Activated naive CD8-positive, alpha-beta T cell treated with anti-CD3 and anti-CD28 coated beads, Interleukin-2, amount 50 U/mL, for 24 hours (primary cell): ENCODE measurements at regions not wholly inside any gene's neighbourhood (a gene's known extent, or its start where the extent isn't known, plus 50 kb on each side); places are given as distances from the start of the nearest gene placed in this dataset.

Experiments
- ATAC-seq: fragments of 150-1000 bp; cut with Tn5 transposase; one replicate; pipeline ENCODE4 v1.10.0; 2021
- DNase-seq: peaks from one replicate; pipeline ENCODE4 v3.0.0; 2021
- H3K27ac Mint-ChIP-seq: one replicate; pipeline ENCODE4 v1.8.0; 2021; ENCODE audit warnings: mild to moderate bottlenecking, mixed read lengths
- H3K27me3 Mint-ChIP-seq: one replicate; pipeline ENCODE4 v1.8.0; 2021; ENCODE audit warnings: mixed read lengths
- H3K36me3 Mint-ChIP-seq: one replicate; pipeline ENCODE4 v1.8.0; 2021; ENCODE audit warnings: low read depth, mixed read lengths
- H3K4me1 Mint-ChIP-seq: one replicate; pipeline ENCODE4 v1.8.0; 2021; ENCODE audit warnings: mixed read lengths
- H3K4me3 Mint-ChIP-seq: one replicate; pipeline ENCODE4 v1.8.0; 2021; ENCODE audit warnings: mild to moderate bottlenecking, moderate library complexity, mixed read lengths
- H3K9me3 Mint-ChIP-seq: one replicate; pipeline ENCODE4 v1.8.0; 2021; ENCODE audit warnings: mixed read lengths

GRCh38 chr4:111778543-111778942 is 366.7 kb upstream of the FAM241A start:
- no peaks in the 10 kb centered on the region for H3K27me3 Mint-ChIP-seq
- H3K9me3 Mint-ChIP-seq: no peaks in the 10 kb centered on the region
- H3K27ac Mint-ChIP-seq: no peak overlapping the region
- DNase-seq: no peak
- H3K4me3 Mint-ChIP-seq: no peak overlapping the region
- ATAC-seq: no peak
- H3K4me1 Mint-ChIP-seq: no peaks in the 10 kb centered on the region
- no peaks in the 10 kb centered on the region for H3K36me3 Mint-ChIP-seq

GRCh38 chr4:111780965-111781364 is 364.3 kb upstream of the FAM241A start:
- ATAC-seq: no peak
- Mint-ChIP-seq H3K27me3 (no peaks in the 10 kb centered on the region), H3K4me1 (no peaks in the 10 kb centered on the region), H3K27ac (no peak overlapping the region), H3K9me3 (no peaks in the 10 kb centered on the region), H3K4me3 (no peak overlapping the region), H3K36me3 (no peaks in the 10 kb centered on the region)
- DNase-seq: no peak

GRCh38 chr4:111781611-111782010 is 363.6 kb upstream of the FAM241A start:
- no peak overlapping the region for H3K27ac Mint-ChIP-seq
- H3K9me3 Mint-ChIP-seq: no peaks in the 10 kb centered on the region
- no peak for DNase-seq
- no peak overlapping the region for H3K4me3 Mint-ChIP-seq
- no peaks in the 10 kb centered on the region for H3K27me3 Mint-ChIP-seq
- H3K36me3 Mint-ChIP-seq: no peaks in the 10 kb centered on the region
- H3K4me1 Mint-ChIP-seq: no peaks in the 10 kb centered on the region
- no peak for ATAC-seq

GRCh38 chr4:111788099-111788498 is 357.2 kb upstream of the FAM241A start:
- Mint-ChIP-seq H3K4me1 (no peaks in the 10 kb centered on the region), H3K9me3 (no peaks in the 10 kb centered on the region), H3K27me3 (no peaks in the 10 kb centered on the region), H3K4me3 (no peak overlapping the region), H3K27ac (no peak overlapping the region), H3K36me3 (no peaks in the 10 kb centered on the region)
- DNase-seq: no peak
- ATAC-seq: no peak

- no peak overlapping the region for H3K4me3 Mint-ChIP-seq
- H3K27ac Mint-ChIP-seq: no peak overlapping the region
- H3K4me1 Mint-ChIP-seq: no peaks in the 10 kb centered on the region
- no peaks in the 10 kb centered on the region for H3K27me3 Mint-ChIP-seq
- ATAC-seq (no peak), DNase-seq (no peak)
- no peaks in the 10 kb centered on the region for H3K9me3 Mint-ChIP-seq
- H3K36me3 Mint-ChIP-seq: no peaks in the 10 kb centered on the region
Observed at GRCh38 chr4:111789901-111790640, 355.2 kb upstream of the FAM241A start.

- Mint-ChIP-seq H3K27ac (no peak overlapping the region), H3K36me3 (no peaks in the 10 kb centered on the region), H3K9me3 (no peaks in the 10 kb centered on the region), H3K4me1 (no peaks in the 10 kb centered on the region), H3K27me3 (no peaks in the 10 kb centered on the region), H3K4me3 (no peak overlapping the region)
- ATAC-seq (no peak), DNase-seq (no peak)
Observed at GRCh38 chr4:111792632-111793031, 352.6 kb upstream of the FAM241A start.

- Mint-ChIP-seq H3K9me3 (no peaks in the 10 kb centered on the region), H3K36me3 (no peaks in the 10 kb centered on the region), H3K4me1 (no peaks in the 10 kb centered on the region), H3K27me3 (no peaks in the 10 kb centered on the region), H3K4me3 (no peak overlapping the region), H3K27ac (no peak overlapping the region)
- no peak for ATAC-seq
- DNase-seq: no peak
Observed at GRCh38 chr4:111793433-111794091, 351.7 kb upstream of the FAM241A start.

GRCh38 chr4:111797455-111798163 is 347.6 kb upstream of the FAM241A start:
- DNase-seq (no peak), ATAC-seq (no peak)
- Mint-ChIP-seq H3K36me3 (no peaks in the 10 kb centered on the region), H3K4me1 (no peaks in the 10 kb centered on the region), H3K9me3 (peaks cover 4% of the 10 kb centered on the region), H3K4me3 (no peak overlapping the region), H3K27me3 (no peaks in the 10 kb centered on the region), H3K27ac (no peak overlapping the region)

GRCh38 chr4:111798840-111799239 is 346.4 kb upstream of the FAM241A start:
- H3K4me1 Mint-ChIP-seq: no peaks in the 10 kb centered on the region
- peaks cover 4% of the 10 kb centered on the region for H3K9me3 Mint-ChIP-seq
- H3K27ac Mint-ChIP-seq: no peak overlapping the region
- H3K4me3 Mint-ChIP-seq: no peak overlapping the region
- ATAC-seq (no peak), DNase-seq (no peak)
- no peaks in the 10 kb centered on the region for H3K36me3 Mint-ChIP-seq
- no peaks in the 10 kb centered on the region for H3K27me3 Mint-ChIP-seq

GRCh38 chr4:111800551-111800950 is 344.7 kb upstream of the FAM241A start:
- H3K27me3 Mint-ChIP-seq: no peaks in the 10 kb centered on the region
- ATAC-seq: no peak
- H3K4me3 Mint-ChIP-seq: no peak overlapping the region
- no peaks in the 10 kb centered on the region for H3K4me1 Mint-ChIP-seq
- no peaks in the 10 kb centered on the region for H3K36me3 Mint-ChIP-seq
- H3K27ac Mint-ChIP-seq: no peak overlapping the region
- no peak for DNase-seq
- peaks cover 4% of the 10 kb centered on the region for H3K9me3 Mint-ChIP-seq

- no peaks in the 10 kb centered on the region for H3K36me3 Mint-ChIP-seq
- DNase-seq (no peak), ATAC-seq (no peak)
- no peak overlapping the region for H3K4me3 Mint-ChIP-seq
- H3K4me1 Mint-ChIP-seq: no peaks in the 10 kb centered on the region
- H3K9me3 Mint-ChIP-seq: peaks cover 4% of the 10 kb centered on the region
- H3K27me3 Mint-ChIP-seq: no peaks in the 10 kb centered on the region
- no peak overlapping the region for H3K27ac Mint-ChIP-seq
Observed at GRCh38 chr4:111802191-111802590, 343.1 kb upstream of the FAM241A start.

- no peaks in the 10 kb centered on the region for H3K4me1 Mint-ChIP-seq
- H3K9me3 Mint-ChIP-seq: no peaks in the 10 kb centered on the region
- DNase-seq (no peak), ATAC-seq (no peak)
- H3K36me3 Mint-ChIP-seq: no peaks in the 10 kb centered on the region
- no peaks in the 10 kb centered on the region for H3K27me3 Mint-ChIP-seq
- no peak overlapping the region for H3K4me3 Mint-ChIP-seq
- H3K27ac Mint-ChIP-seq: no peak overlapping the region
Observed at GRCh38 chr4:111806331-111806730, 338.9 kb upstream of the FAM241A start.

- ATAC-seq (no peak), DNase-seq (no peak)
- Mint-ChIP-seq H3K36me3 (no peaks in the 10 kb centered on the region), H3K27me3 (no peaks in the 10 kb centered on the region), H3K4me1 (no peaks in the 10 kb centered on the region), H3K9me3 (no peaks in the 10 kb centered on the region), H3K4me3 (no peak overlapping the region), H3K27ac (no peak overlapping the region)
Observed at GRCh38 chr4:111807576-111807975, 337.7 kb upstream of the FAM241A start.

GRCh38 chr4:111808174-111808573 is 337.1 kb upstream of the FAM241A start:
- ATAC-seq: no peak
- H3K4me1 Mint-ChIP-seq: no peaks in the 10 kb centered on the region
- H3K9me3 Mint-ChIP-seq: no peaks in the 10 kb centered on the region
- H3K27me3 Mint-ChIP-seq: no peaks in the 10 kb centered on the region
- H3K36me3 Mint-ChIP-seq: no peaks in the 10 kb centered on the region
- DNase-seq: no peak
- H3K4me3 Mint-ChIP-seq: no peak overlapping the region
- no peak overlapping the region for H3K27ac Mint-ChIP-seq

GRCh38 chr4:111811661-111812060 is 333.6 kb upstream of the FAM241A start:
- Mint-ChIP-seq H3K27me3 (no peaks in the 10 kb centered on the region), H3K4me3 (no peak overlapping the region), H3K9me3 (no peaks in the 10 kb centered on the region), H3K36me3 (no peaks in the 10 kb centered on the region), H3K27ac (no peak overlapping the region), H3K4me1 (no peaks in the 10 kb centered on the region)
- DNase-seq: no peak
- ATAC-seq: no peak
